WTC11 (cell line): ENCODE measurements at regions not wholly inside any gene's neighbourhood (a gene's known extent, or its start where the extent isn't known, plus 50 kb on each side); places are given as distances from the start of the nearest gene placed in this dataset.

Experiments
- ATAC-seq: fragments of 200-7000 bp; cut with Tn5 transposase; 2 replicates; pipeline ENCODE4 v1.10.0; 2021; ENCODE audit warnings: mild to moderate bottlenecking, moderate library complexity
- CTCF ChIA-PET: fragments of 300-600 bp; sonication (Branson Sonifier 250); formaldehyde crosslinking; loops from one replicate; lab custom pipeline; 2021; ENCODE audit warnings: antibody characterized with exemption; lab: Charles Lee
- POLR2A ChIA-PET: fragments of 350-600 bp; sonication (Branson Sonifier 250); formaldehyde crosslinking; loops from one replicate; lab custom pipeline; 2021; ENCODE audit warnings: antibody characterized with exemption; lab: Charles Lee
- DNase-seq: peaks from one replicate; pipeline ENCODE4 v3.0.0; 2021; ENCODE audit warnings: low spot score
- H3K27ac Mint-ChIP-seq: 2 replicates; pipeline ENCODE4 v1.8.0; 2021; ENCODE audit warnings: mixed read lengths
- H3K27me3 Mint-ChIP-seq: 2 replicates; pipeline ENCODE4 v1.8.0; 2021; ENCODE audit warnings: low read depth, mild to moderate bottlenecking, moderate library complexity, mixed read lengths
- H3K36me3 Mint-ChIP-seq: 2 replicates; pipeline ENCODE4 v1.8.0; 2021; ENCODE audit warnings: mixed read lengths
- H3K4me1 Mint-ChIP-seq: 2 replicates; pipeline ENCODE4 v1.8.0; 2022; ENCODE audit warnings: mixed read lengths
- H3K4me3 Mint-ChIP-seq: 2 replicates; pipeline ENCODE4 v1.8.0; 2021; ENCODE audit warnings: mild to moderate bottlenecking, moderate library complexity, mixed read lengths
- H3K9me3 Mint-ChIP-seq: 2 replicates; pipeline ENCODE4 v1.8.0; 2021; ENCODE audit warnings: mixed read lengths
- ARID4B ChIP-seq: sonication (generic); formaldehyde crosslinking; IDR thresholded peaks from 2 replicates; pipeline ENCODE4 v1.8.0; 2023; ENCODE audit warnings: missing genetic modification reagents, mild to moderate bottlenecking, borderline replicate concordance
- ATF1 ChIP-seq: sonication (generic); formaldehyde crosslinking; IDR thresholded peaks from 2 replicates; pipeline ENCODE4 v1.8.1; 2023; ENCODE audit warnings: mild to moderate bottlenecking, moderate library complexity, missing genetic modification reagents
- CBFB ChIP-seq: sonication (generic); formaldehyde crosslinking; IDR thresholded peaks from 2 replicates; pipeline ENCODE4 v1.8.1; 2022; ENCODE audit warnings: mild to moderate bottlenecking, low read depth, missing genetic modification reagents
- E2F1 ChIP-seq: sonication (generic); formaldehyde crosslinking; IDR thresholded peaks from 2 replicates; pipeline ENCODE4 v1.8.0; 2022; ENCODE audit warnings: mild to moderate bottlenecking, missing genetic modification reagents
- ELF4 ChIP-seq: sonication (generic); formaldehyde crosslinking; IDR thresholded peaks from 2 replicates; pipeline ENCODE4 v1.8.1; 2022; ENCODE audit warnings: low read depth, mild to moderate bottlenecking, moderate library complexity, missing genetic modification reagents
- ERG ChIP-seq: fragments of 250-450 bp; sonication (Bioruptor Pico); IDR thresholded peaks from 2 replicates; pipeline ENCODE4 v1.8.0; 2021; ENCODE audit warnings: mild to moderate bottlenecking
- FOXJ3 ChIP-seq: sonication (generic); formaldehyde crosslinking; IDR thresholded peaks from 2 replicates; pipeline ENCODE4 v1.9.0; 2021; ENCODE audit warnings: missing genetic modification reagents, mild to moderate bottlenecking, borderline replicate concordance
- FOXP1 ChIP-seq: sonication (generic); formaldehyde crosslinking; IDR thresholded peaks from 2 replicates; pipeline ENCODE4 v1.8.0; 2022; ENCODE audit warnings: missing genetic modification reagents, mild to moderate bottlenecking, moderate library complexity, borderline replicate concordance
- IRF1 ChIP-seq: sonication (generic); formaldehyde crosslinking; IDR thresholded peaks from 2 replicates; pipeline ENCODE4 v1.8.0; 2023; ENCODE audit warnings: missing genetic modification reagents
- IRF2 ChIP-seq: sonication (generic); formaldehyde crosslinking; IDR thresholded peaks from 2 replicates; pipeline ENCODE4 v1.8.0; 2022; ENCODE audit warnings: low read depth, missing genetic modification reagents, borderline replicate concordance
- NR3C1 ChIP-seq: sonication (generic); formaldehyde crosslinking; conservative IDR thresholded peaks from 2 replicates; pipeline ENCODE4 v1.8.1; 2023; ENCODE audit warnings: low read depth, mild to moderate bottlenecking, missing genetic modification reagents
- PRRX2 ChIP-seq: fragments of 250-450 bp; sonication (Bioruptor Pico); IDR thresholded peaks from 2 replicates; pipeline ENCODE4 v1.8.0; 2021; ENCODE audit warnings: mild to moderate bottlenecking
- RORB ChIP-seq: fragments of 250-450 bp; sonication (Bioruptor Pico); IDR thresholded peaks from 2 replicates; pipeline ENCODE4 v1.9.0; 2021; ENCODE audit warnings: mild to moderate bottlenecking
- SMAD4 ChIP-seq: sonication (generic); formaldehyde crosslinking; IDR thresholded peaks from 2 replicates; pipeline ENCODE4 v1.8.0; 2022; ENCODE audit warnings: mild to moderate bottlenecking, missing genetic modification reagents
- TP53 ChIP-seq: sonication (generic); formaldehyde crosslinking; IDR thresholded peaks from 2 replicates; pipeline ENCODE4 v1.8.1; 2023; ENCODE audit warnings: mild to moderate bottlenecking, missing genetic modification reagents
- ZNF138 ChIP-seq: sonication (generic); formaldehyde crosslinking; conservative IDR thresholded peaks from 2 replicates; pipeline ENCODE4 v1.8.1; 2022; ENCODE audit warnings: mild to moderate bottlenecking, moderate library complexity, missing genetic modification reagents
- ZNF423 ChIP-seq: fragments of 250-450 bp; sonication (Bioruptor Pico); IDR thresholded peaks from 2 replicates; pipeline ENCODE4 v2.1.2; 2022; ENCODE audit warnings: mild to moderate bottlenecking, moderate library complexity
- ZNF532 ChIP-seq: fragments of 250-450 bp; sonication (Bioruptor Pico); IDR thresholded peaks from 2 replicates; pipeline ENCODE4 v1.9.0; 2021; ENCODE audit warnings: mild to moderate bottlenecking, borderline replicate concordance
- ZSCAN18 ChIP-seq: fragments of 250-450 bp; sonication (Bioruptor Pico); IDR thresholded peaks from 2 replicates; pipeline ENCODE4 v2.1.2; 2022; ENCODE audit warnings: mild to moderate bottlenecking, moderate library complexity

- no peak for TF ChIP-seq ZNF532 (CRISPR knock-in tag)
- TF ChIP-seq SMAD4 (CRISPR knock-in tag), result no peak
- TF ChIP-seq ZNF138 (CRISPR knock-in tag), result no peak
- TF ChIP-seq PRRX2 (CRISPR knock-in tag), result no peak
- TF ChIP-seq TP53 (CRISPR knock-in tag), result no peak
- no peak for TF ChIP-seq ERG (CRISPR knock-in tag)
- no peak for TF ChIP-seq RORB (CRISPR knock-in tag)
- TF ChIP-seq ZSCAN18 (CRISPR knock-in tag), result no peak
- TF ChIP-seq, all 79 proteins: peak for 0
Observed at GRCh38 chr11:109086931-109087330, 335.1 kb upstream of the C11orf87 start (continued).

- Mint-ChIP-seq H3K27ac (no peak overlapping the region), H3K27me3 (no peaks in the 10 kb centered on the region), H3K4me1 (0 out of 2 replicates have a peak, but pooled peaks cover 7% of the 10 kb centered on the region), H3K36me3 (peaks cover 14% of the 10 kb centered on the region), H3K9me3 (peaks cover 15% of the 10 kb centered on the region), H3K4me3 (no peak overlapping the region)
- POLR2A ChIA-PET, result no interaction called here
- DNase-seq (no peak), ATAC-seq (no peak)
- CTCF ChIA-PET, result no interaction called here
- TF ChIP-seq NR3C1 (CRISPR knock-in tag) (no peak), ZNF423 (CRISPR knock-in tag) (no peak), ATF1 (CRISPR knock-in tag) (no peak), E2F1 (CRISPR knock-in tag) (no peak), IRF2 (CRISPR knock-in tag) (no peak), CBFB (CRISPR knock-in tag) (no peak)
Observed at GRCh38 chr11:109088086-109088485, 333.9 kb upstream of the C11orf87 start.

GRCh38 chr11:109089144-109089543, 332.8 kb upstream of the C11orf87 start:
- H3K9me3 Mint-ChIP-seq, result peaks cover 9% of the 10 kb centered on the region
- H3K27ac Mint-ChIP-seq, result no peak overlapping the region
- peak; percentile 52; the same call in 1 of the 2 replicates for ATAC-seq
- no peak for DNase-seq
- peaks cover 8% of the 10 kb centered on the region for H3K36me3 Mint-ChIP-seq
- 0 out of 2 replicates have a peak, but pooled peaks cover 7% of the 10 kb centered on the region for H3K4me1 Mint-ChIP-seq
- no peaks in the 10 kb centered on the region for H3K27me3 Mint-ChIP-seq
- CTCF ChIA-PET, result no interaction called here
- POLR2A ChIA-PET, result no interaction called here
- H3K4me3 Mint-ChIP-seq, result no peak overlapping the region
- no peak for TF ChIP-seq ERG (CRISPR knock-in tag)
- TF ChIP-seq ARID4B, result no peak
- no peak for TF ChIP-seq ELF4 (CRISPR knock-in tag)
- no peak for TF ChIP-seq IRF1 (CRISPR knock-in tag)
- no peak for TF ChIP-seq FOXP1 (CRISPR knock-in tag)
- no peak for TF ChIP-seq CBFB (CRISPR knock-in tag)
- TF ChIP-seq FOXJ3 (CRISPR knock-in tag), result no peak
